Prostate gland (tissue), 2 donors: ENCODE measurements at regions not wholly inside any gene's neighbourhood (a gene's known extent, or its start where the extent isn't known, plus 50 kb on each side); places are given as distances from the start of the nearest gene placed in this dataset.

Source experiments
- POLR2A ChIP-seq: fragments of 450-650 bp; IDR thresholded peaks from one replicate; pipeline ENCODE4 v1.6.1; 2016; ENCODE audit warnings: antibody characterized with exemption, mild to moderate bottlenecking
- POLR2AphosphoS5 ChIP-seq: sonication (generic); formaldehyde crosslinking; IDR thresholded peaks from one replicate; pipeline ENCODE4 v1.6.1; 2017; ENCODE audit warnings: antibody characterized with exemption
- TF ChIP-seq, protein P1 (sequence below), 4 experiments: fragments of 200-600 bp in 2 of 4; fragments of 450-650 bp in 2 of 4; sonication (generic) in 2 of 4; IDR thresholded peaks; 1 replicate in 3 of 4; 2 replicates in 1 of 4; pipeline ENCODE4 v1.5.1; 2016 to 2019; ENCODE audit warnings: antibody characterized with exemption in 4 of 4, mild to moderate bottlenecking in 2 of 4, moderate library complexity in 2 of 4

DNA sequence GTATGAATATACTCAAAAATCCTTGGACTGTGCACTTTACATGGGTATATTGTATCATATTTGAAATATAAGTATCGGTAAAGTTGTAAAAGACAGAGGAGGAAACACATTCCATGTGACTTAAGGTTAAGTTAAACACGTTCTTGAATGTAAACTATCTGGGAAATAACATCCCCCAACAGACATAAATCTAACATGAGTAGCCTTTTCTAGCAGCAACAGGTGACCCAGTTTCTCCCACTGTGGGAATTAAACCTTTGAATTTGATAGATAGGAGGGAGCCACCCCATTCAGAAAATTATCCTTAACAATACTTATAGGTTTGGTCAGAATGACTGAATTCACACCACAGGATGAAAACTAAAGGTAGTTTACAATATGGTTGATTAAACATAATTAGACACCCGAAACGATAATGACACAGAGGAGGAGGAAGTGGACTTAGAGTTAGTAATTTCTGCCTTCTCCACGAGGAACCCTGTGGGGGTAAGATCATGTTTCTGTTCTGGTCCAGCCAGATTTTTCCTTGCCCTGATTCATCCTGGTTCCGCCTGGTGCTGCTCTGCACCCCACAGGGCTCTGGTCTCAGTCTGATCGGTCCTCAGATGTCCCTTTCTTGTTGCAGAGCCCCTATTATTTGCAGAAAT, 84.6 kb upstream of the DNAH5 start:
- no peak for TF ChIP-seq POLR2A
- TF ChIP-seq, protein P1, sequence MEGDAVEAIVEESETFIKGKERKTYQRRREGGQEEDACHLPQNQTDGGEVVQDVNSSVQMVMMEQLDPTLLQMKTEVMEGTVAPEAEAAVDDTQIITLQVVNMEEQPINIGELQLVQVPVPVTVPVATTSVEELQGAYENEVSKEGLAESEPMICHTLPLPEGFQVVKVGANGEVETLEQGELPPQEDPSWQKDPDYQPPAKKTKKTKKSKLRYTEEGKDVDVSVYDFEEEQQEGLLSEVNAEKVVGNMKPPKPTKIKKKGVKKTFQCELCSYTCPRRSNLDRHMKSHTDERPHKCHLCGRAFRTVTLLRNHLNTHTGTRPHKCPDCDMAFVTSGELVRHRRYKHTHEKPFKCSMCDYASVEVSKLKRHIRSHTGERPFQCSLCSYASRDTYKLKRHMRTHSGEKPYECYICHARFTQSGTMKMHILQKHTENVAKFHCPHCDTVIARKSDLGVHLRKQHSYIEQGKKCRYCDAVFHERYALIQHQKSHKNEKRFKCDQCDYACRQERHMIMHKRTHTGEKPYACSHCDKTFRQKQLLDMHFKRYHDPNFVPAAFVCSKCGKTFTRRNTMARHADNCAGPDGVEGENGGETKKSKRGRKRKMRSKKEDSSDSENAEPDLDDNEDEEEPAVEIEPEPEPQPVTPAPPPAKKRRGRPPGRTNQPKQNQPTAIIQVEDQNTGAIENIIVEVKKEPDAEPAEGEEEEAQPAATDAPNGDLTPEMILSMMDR (IDR thresholded peaks at IDR 0.05) = no peak
- no peak for TF ChIP-seq POLR2AphosphoS5
